CD8-positive, alpha-beta memory T cell (primary cell): ENCODE measurements at regions not wholly inside any gene's neighbourhood (a gene's known extent, or its start where the extent isn't known, plus 50 kb on each side); places are given as distances from the start of the nearest gene placed in this dataset.

Experiments used
- CTCF ChIA-PET: fragments of 350-600 bp; sonication (Branson Sonifier 250); formaldehyde crosslinking; loops from one replicate; lab custom pipeline; 2021; ENCODE audit warnings: antibody characterized with exemption; lab: Charles Lee
- POLR2A ChIA-PET: fragments of 350-600 bp; sonication (Branson Sonifier 250); formaldehyde crosslinking; loops from one replicate; lab custom pipeline; 2021; ENCODE audit warnings: antibody characterized with exemption; lab: Charles Lee
- DNase-seq, 5 donors: peaks; one replicate each; pipeline versions ENCODE4 v3.0.0 to v3.0.0-alpha.2; 2020 to 2022; ENCODE audit warnings: mixed read lengths in 1 of 5
- H3K27ac ChIP-seq: one replicate; pipeline ENCODE4 v1.7.0; 2013; ENCODE audit warnings: low read depth, mild to moderate bottlenecking, low read length, moderate library complexity
- H3K27me3 ChIP-seq: 2 replicates; pipeline ENCODE4 v1.7.0; 2013; ENCODE audit warnings: low read length, mild to moderate bottlenecking; ENCODE audit not compliant: insufficient read depth, poor library complexity, severe bottlenecking
- H3K36me3 ChIP-seq: 2 replicates; pipeline ENCODE4 v1.7.0; 2013; ENCODE audit warnings: mild to moderate bottlenecking, low read length, moderate library complexity; ENCODE audit not compliant: insufficient read depth
- H3K4me1 ChIP-seq: 2 replicates; pipeline ENCODE4 v1.7.0; 2013; ENCODE audit warnings: mild to moderate bottlenecking, low read length, moderate library complexity; ENCODE audit not compliant: insufficient read depth
- H3K4me3 ChIP-seq: 2 replicates; pipeline ENCODE4 v1.7.0; 2013; ENCODE audit warnings: mild to moderate bottlenecking, low read length
- H3K9me3 ChIP-seq: 2 replicates; pipeline ENCODE4 v1.7.0; 2013; ENCODE audit warnings: mild to moderate bottlenecking, low read length
- H3K27ac Mint-ChIP-seq, 8 donors: one replicate each; pipeline ENCODE4 v1.8.0; 2020 to 2021; ENCODE audit warnings: mixed read lengths in 8 of 8, mild to moderate bottlenecking in 6 of 8, inconsistent platforms in 3 of 8, moderate library complexity in 3 of 8
- H3K27me3 Mint-ChIP-seq, 2 donors: one replicate each; pipeline ENCODE4 v1.8.0; 2020 to 2021; ENCODE audit warnings: mixed read lengths in 2 of 2, mild to moderate bottlenecking in 1 of 2, moderate library complexity in 1 of 2
- H3K36me3 Mint-ChIP-seq, 3 donors: one replicate each; pipeline ENCODE4 v1.8.0; 2020 to 2021; ENCODE audit warnings: mixed read lengths in 3 of 3, inconsistent platforms in 1 of 3, mild to moderate bottlenecking in 1 of 3
- H3K4me1 Mint-ChIP-seq, 3 donors: one replicate each; pipeline ENCODE4 v1.8.0; 2020 to 2021; ENCODE audit warnings: mixed read lengths in 3 of 3, inconsistent platforms in 1 of 3, mild to moderate bottlenecking in 1 of 3
- H3K4me3 Mint-ChIP-seq, 7 donors: one replicate each; pipeline ENCODE4 v1.8.0; 2020 to 2021; ENCODE audit warnings: mixed read lengths in 7 of 7, mild to moderate bottlenecking in 6 of 7, moderate library complexity in 4 of 7, inconsistent platforms in 2 of 7
- H3K9me3 Mint-ChIP-seq, 5 donors: one replicate each; pipeline ENCODE4 v1.8.0; 2020 to 2022; ENCODE audit warnings: mixed read lengths in 5 of 5, mild to moderate bottlenecking in 3 of 5, moderate library complexity in 2 of 5, inconsistent platforms in 1 of 5

- POLR2A ChIA-PET, result no interaction called here
These were observed 50.5 kb upstream of the ADGRG2 start for GRCh38 chrX:19172741-19173140.

GRCh38 chrX:19174401-19175025, 52.2 kb upstream of the ADGRG2 start:
- no peaks in the 10 kb centered on the region for H3K27me3 ChIP-seq
- H3K4me3 ChIP-seq, result no peak overlapping the region
- no peaks in the 10 kb centered on the region for H3K4me1 ChIP-seq
- no peaks in the 10 kb centered on the region for H3K36me3 Mint-ChIP-seq
- peaks cover 0 to 2% of the 10 kb centered on the region in 2 donors for H3K27me3 Mint-ChIP-seq
- H3K9me3 ChIP-seq, result no peaks in the 10 kb centered on the region
- H3K36me3 ChIP-seq, result no peaks in the 10 kb centered on the region
- POLR2A ChIA-PET, result no interaction called here
- H3K4me3 Mint-ChIP-seq, result no peak overlapping the region
- no peak overlapping the region for H3K27ac ChIP-seq
- no peak for DNase-seq
- H3K4me1 Mint-ChIP-seq, result no peaks in the 10 kb centered on the region
- H3K9me3 Mint-ChIP-seq, result no peaks in the 10 kb centered on the region
- H3K27ac Mint-ChIP-seq, result no peak overlapping the region
- CTCF ChIA-PET, result no interaction called here

More at GRCh38 chrX:19172741-19173140, 50.5 kb upstream of the ADGRG2 start:
- no peaks in the 10 kb centered on the region for H3K9me3 ChIP-seq
- Mint-ChIP-seq H3K27me3 (peaks cover 0 to 2% of the 10 kb centered on the region in 2 donors), H3K4me3 (no peak overlapping the region), H3K36me3 (no peaks in the 10 kb centered on the region), H3K9me3 (no peaks in the 10 kb centered on the region), H3K4me1 (no peaks in the 10 kb centered on the region), H3K27ac (no peak overlapping the region)
- no peak overlapping the region for H3K27ac ChIP-seq
- H3K27me3 ChIP-seq, result no peaks in the 10 kb centered on the region
- H3K36me3 ChIP-seq, result no peaks in the 10 kb centered on the region
- H3K4me3 ChIP-seq, result no peak overlapping the region
- DNase-seq, result no peak
- H3K4me1 ChIP-seq, result no peaks in the 10 kb centered on the region
- CTCF ChIA-PET, result no interaction called here

DNA sequence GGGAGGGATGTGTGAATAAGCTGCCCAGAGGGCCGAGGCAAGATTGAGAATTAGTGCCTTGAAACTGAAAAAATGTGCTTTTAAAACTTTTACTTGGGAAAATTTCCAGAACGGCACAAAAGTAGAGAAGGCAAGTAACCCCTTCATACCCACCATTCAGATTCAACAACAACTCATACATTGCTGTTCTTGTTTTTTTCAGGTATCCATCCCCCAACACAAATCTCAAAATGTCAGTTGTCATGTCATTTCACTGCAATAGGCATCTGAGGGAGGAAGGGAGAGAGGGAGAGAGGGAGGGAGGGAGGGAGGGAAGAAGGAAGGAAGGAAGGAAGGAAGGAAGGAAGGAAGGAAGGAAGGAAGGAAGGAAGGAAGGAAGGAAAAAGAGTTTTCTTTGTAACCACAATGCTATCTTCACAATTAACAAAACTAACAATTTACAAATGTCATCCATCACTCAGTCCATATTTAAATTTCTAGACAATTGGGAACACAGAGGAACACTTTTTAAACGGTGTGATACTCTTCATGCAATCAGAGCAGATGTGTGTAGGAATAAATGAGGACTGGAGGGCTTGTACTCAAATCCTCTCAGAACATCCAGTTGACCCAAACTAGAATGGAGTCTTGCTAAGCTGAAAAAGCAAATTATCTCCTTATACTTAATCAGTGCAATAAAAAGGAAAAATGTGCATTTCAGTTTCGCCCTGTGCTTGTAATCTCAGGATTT, 54.8 kb upstream of the ADGRG2 start:
- no peak for DNase-seq
- H3K36me3 Mint-ChIP-seq, result no peaks in the 10 kb centered on the region
- Histone ChIP-seq H3K4me1 (no peaks in the 10 kb centered on the region), H3K9me3 (no peaks in the 10 kb centered on the region), H3K27ac (no peak overlapping the region), H3K27me3 (no peaks in the 10 kb centered on the region), H3K4me3 (no peak overlapping the region), H3K36me3 (no peaks in the 10 kb centered on the region)
- H3K27me3 Mint-ChIP-seq, result peaks cover 0 to 9% of the 10 kb centered on the region in 2 donors
- ChIA-PET POLR2A (no interaction called here), CTCF (no interaction called here)
- no peak overlapping the region for H3K4me3 Mint-ChIP-seq
- no peaks in the 10 kb centered on the region for H3K9me3 Mint-ChIP-seq
- H3K27ac Mint-ChIP-seq, result no peak overlapping the region
- H3K4me1 Mint-ChIP-seq, result no peaks in the 10 kb centered on the region

DNA sequence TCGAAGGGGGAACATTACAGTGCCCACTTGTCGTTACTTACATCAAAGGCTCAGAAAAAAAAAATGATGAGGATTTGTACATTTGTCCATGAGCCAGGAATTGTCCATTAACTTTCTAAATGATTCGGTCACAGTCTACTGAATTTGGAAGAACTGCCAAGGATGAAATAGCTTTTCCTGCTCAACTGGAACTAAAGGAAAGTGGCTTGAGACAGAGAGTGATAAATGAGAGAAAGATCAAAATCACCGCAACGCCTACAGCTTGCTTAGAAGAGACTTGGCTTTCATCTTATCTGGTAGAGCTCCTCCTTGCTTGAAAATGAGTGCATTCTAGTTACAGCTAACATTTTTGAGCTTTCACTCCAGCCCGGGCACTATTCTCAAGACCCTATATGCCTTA, 55.5 kb upstream of the ADGRG2 start:
- Histone ChIP-seq H3K4me1 (no peaks in the 10 kb centered on the region), H3K9me3 (no peaks in the 10 kb centered on the region), H3K27ac (no peak overlapping the region), H3K36me3 (no peaks in the 10 kb centered on the region), H3K4me3 (no peak overlapping the region), H3K27me3 (no peaks in the 10 kb centered on the region)
- POLR2A ChIA-PET, result no interaction called here
- Mint-ChIP-seq H3K27ac (no peak overlapping the region), H3K4me3 (no peak overlapping the region), H3K36me3 (no peaks in the 10 kb centered on the region), H3K4me1 (no peaks in the 10 kb centered on the region), H3K9me3 (no peaks in the 10 kb centered on the region), H3K27me3 (peaks cover 0 to 9% of the 10 kb centered on the region in 2 donors)
- DNase-seq, result no peak
- CTCF ChIA-PET, result no interaction called here

- Mint-ChIP-seq H3K27me3 (peaks cover 0 to 9% of the 10 kb centered on the region in 2 donors), H3K9me3 (no peaks in the 10 kb centered on the region), H3K4me3 (no peak overlapping the region), H3K4me1 (no peaks in the 10 kb centered on the region), H3K36me3 (no peaks in the 10 kb centered on the region), H3K27ac (no peak overlapping the region)
- H3K36me3 ChIP-seq, result no peaks in the 10 kb centered on the region
- no peaks in the 10 kb centered on the region for H3K4me1 ChIP-seq
- no peaks in the 10 kb centered on the region for H3K27me3 ChIP-seq
- H3K9me3 ChIP-seq, result no peaks in the 10 kb centered on the region
- no peak for DNase-seq
- CTCF ChIA-PET, result interaction anchor here (0.6 kb wide), 1 partner anchor 40 kb away, joined by 3 read pairs; no protein-coding TSS in a partner anchor
- H3K4me3 ChIP-seq, result no peak overlapping the region
- POLR2A ChIA-PET, result no interaction called here
- H3K27ac ChIP-seq, result no peak overlapping the region
These were observed 56.1 kb upstream of the ADGRG2 start for GRCh38 chrX:19178402-19178801.

- Mint-ChIP-seq H3K4me3 (no peak overlapping the region), H3K36me3 (no peaks in the 10 kb centered on the region), H3K27me3 (peaks cover 0 to 7% of the 10 kb centered on the region in 2 donors), H3K4me1 (no peaks in the 10 kb centered on the region), H3K27ac (no peak overlapping the region), H3K9me3 (no peaks in the 10 kb centered on the region)
- H3K27ac ChIP-seq, result no peak overlapping the region
- H3K36me3 ChIP-seq, result no peaks in the 10 kb centered on the region
- no peaks in the 10 kb centered on the region for H3K9me3 ChIP-seq
- no peaks in the 10 kb centered on the region for H3K27me3 ChIP-seq
- POLR2A ChIA-PET, result no interaction called here
- DNase-seq, result no peak
- CTCF ChIA-PET, result no interaction called here
- H3K4me3 ChIP-seq, result no peak overlapping the region
- no peaks in the 10 kb centered on the region for H3K4me1 ChIP-seq
These were observed 57.1 kb upstream of the ADGRG2 start for GRCh38 chrX:19179389-19179788.

DNA sequence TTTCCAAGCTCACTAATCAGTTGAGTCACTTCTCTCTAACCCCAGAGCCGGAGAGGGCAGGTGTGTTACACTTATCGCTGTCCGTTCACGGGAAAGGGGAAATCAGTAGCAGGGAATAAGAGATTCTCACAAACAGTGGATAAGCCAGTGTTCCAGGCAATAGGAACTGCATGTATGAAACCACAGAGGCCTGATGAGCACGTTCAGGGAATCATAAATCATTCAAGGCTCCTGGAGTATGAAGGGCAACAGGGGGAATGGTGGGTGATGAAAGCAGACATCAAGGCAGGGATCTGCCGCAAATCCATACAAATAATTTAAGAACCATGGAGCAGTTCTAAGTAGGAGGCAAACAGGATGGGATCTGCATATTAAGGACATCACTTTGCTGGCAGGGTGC, 59.1 kb upstream of the ADGRG2 start:
- Mint-ChIP-seq H3K4me3 (no peak overlapping the region), H3K9me3 (no peaks in the 10 kb centered on the region), H3K27ac (no peak overlapping the region), H3K4me1 (no peaks in the 10 kb centered on the region), H3K36me3 (no peaks in the 10 kb centered on the region), H3K27me3 (peaks cover 0 to 7% of the 10 kb centered on the region in 2 donors)
- Histone ChIP-seq H3K4me3 (no peak overlapping the region), H3K27me3 (no peaks in the 10 kb centered on the region), H3K9me3 (no peaks in the 10 kb centered on the region), H3K4me1 (no peaks in the 10 kb centered on the region), H3K36me3 (no peaks in the 10 kb centered on the region), H3K27ac (no peak overlapping the region)
- ChIA-PET CTCF (no interaction called here), POLR2A (no interaction called here)
- no peak for DNase-seq

- no peak overlapping the region for H3K27ac ChIP-seq
- Mint-ChIP-seq H3K27ac (no peak overlapping the region), H3K4me1 (no peaks in the 10 kb centered on the region), H3K36me3 (no peaks in the 10 kb centered on the region), H3K4me3 (no peak overlapping the region), H3K9me3 (no peaks in the 10 kb centered on the region), H3K27me3 (peaks cover 0 to 8% of the 10 kb centered on the region in 2 donors)
- ChIA-PET CTCF (no interaction called here), POLR2A (no interaction called here)
- no peaks in the 10 kb centered on the region for H3K4me1 ChIP-seq
- H3K9me3 ChIP-seq, result no peaks in the 10 kb centered on the region
- no peak overlapping the region for H3K4me3 ChIP-seq
- no peak for DNase-seq
- no peaks in the 10 kb centered on the region for H3K36me3 ChIP-seq
- no peaks in the 10 kb centered on the region for H3K27me3 ChIP-seq
These were observed 60.5 kb upstream of the ADGRG2 start for GRCh38 chrX:19182785-19183184.
